ENCODE measurements at regions not wholly inside any gene's neighbourhood (a gene's known extent, or its start where the extent isn't known, plus 50 kb on each side); places are given as distances from the start of the nearest gene placed in this dataset.
"Not testable (repeated sequence)": the region's sequence is repeated elsewhere in the genome, so short reads cannot be mapped to it uniquely, and the experiment has no call there.

GRCh38 chr1:239098400-239099037, 287.8 kb upstream of the CHRM3 start:
- DNase-seq: no peak

DNA sequence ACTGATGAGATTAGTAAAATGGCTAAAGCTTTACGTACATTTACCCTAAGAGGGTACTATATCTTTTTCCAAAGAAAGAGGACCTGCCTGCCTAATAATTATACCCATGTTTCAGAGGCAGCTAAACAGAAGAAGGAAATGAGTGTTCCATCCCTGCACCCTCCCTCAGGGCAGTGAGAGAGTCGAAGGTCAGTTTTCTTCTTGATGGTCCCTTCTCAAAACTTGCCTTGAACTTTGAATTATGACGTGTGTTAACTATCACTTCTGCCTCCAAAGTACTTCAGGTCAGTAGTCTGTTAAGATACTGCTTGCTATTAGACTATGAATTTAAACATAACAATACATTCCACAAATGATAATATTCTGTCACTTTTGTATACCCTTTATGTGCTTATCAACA, 294.8 kb upstream of the CHRM3 start:
- DNase-seq: no peak

DNA sequence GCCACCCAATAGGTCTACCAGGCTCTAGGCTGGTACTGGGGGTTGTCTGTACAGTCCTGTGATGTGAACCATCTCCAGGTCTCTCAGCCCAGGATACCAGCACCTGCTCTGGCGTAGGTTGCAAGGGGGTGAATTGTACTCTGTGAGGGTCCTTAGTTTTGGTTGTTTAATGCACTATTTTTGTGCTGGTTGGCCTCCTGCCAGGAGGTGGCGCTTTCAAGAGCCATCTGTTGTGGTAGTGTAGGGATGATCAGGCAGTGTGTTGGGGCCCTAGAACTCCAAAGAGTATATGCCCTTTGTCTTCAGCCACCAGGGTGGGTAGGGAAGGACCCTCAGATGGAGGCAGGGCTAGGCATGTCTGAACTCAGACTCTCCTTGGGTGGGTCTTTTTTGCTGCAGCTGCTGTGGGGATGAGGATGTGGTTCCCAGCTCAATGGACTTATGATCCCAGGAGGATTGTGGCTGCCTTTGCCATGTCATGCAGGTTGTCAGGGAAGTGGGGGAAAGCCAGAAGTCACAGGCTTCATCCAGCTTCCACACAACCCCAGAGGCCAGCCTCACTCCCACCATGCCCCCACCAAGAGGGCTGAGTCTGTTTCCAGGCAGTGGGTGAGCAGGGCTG, 301.8 kb upstream of the CHRM3 start:
- no peak for DNase-seq

- not testable (repeated sequence) for DNase-seq
Observed at GRCh38 chr1:239081947-239082346, 304.4 kb upstream of the CHRM3 start.

DNA sequence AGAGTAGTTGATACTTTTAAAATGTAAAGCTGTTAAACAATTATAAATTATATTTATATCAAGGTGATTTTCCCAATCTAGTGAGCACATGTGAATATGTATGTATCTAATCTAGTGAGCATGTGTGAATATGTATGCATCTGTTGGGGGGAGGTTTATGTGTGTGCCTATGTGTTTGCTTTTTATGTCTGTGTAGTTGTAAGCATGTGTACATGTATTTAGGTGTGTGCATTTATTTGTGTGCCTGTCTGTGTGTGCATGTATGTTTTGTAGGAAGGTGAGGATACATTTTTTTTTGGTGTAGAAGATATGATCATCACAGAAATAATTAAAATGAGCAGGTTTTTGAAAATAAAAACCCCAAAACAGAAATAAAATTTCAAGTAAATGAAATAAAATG, 318.9 kb upstream of the CHRM3 start:
- no peak for DNase-seq

- no peak for DNase-seq
Observed at GRCh38 chr1:239067058-239067457, 319.3 kb upstream of the CHRM3 start.

DNA sequence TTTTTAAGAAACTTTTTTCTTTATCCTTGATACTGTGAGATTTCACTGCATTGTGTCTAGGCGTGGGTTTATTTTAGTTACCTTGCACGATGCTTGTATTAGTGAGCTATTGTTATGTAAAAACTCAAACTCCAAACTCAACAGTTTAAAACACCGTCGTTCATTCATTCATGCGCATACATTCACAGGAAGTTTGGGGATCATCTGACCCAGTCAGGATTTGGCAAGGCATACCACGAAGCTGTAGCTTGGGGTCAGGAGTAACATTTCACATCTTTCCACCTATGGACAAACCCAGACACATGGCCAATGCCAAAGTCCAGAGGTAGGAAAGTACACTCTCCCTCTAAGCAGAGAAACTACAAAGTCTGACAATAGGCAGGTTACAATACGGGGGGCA, 324.6 kb upstream of the CHRM3 start:
- no peak for DNase-seq

GRCh38 chr1:239058190-239058589, 328.2 kb upstream of the CHRM3 start:
- no peak for DNase-seq

- no peak for DNase-seq
Observed at GRCh38 chr1:239056940-239057339, 329.4 kb upstream of the CHRM3 start.

DNA sequence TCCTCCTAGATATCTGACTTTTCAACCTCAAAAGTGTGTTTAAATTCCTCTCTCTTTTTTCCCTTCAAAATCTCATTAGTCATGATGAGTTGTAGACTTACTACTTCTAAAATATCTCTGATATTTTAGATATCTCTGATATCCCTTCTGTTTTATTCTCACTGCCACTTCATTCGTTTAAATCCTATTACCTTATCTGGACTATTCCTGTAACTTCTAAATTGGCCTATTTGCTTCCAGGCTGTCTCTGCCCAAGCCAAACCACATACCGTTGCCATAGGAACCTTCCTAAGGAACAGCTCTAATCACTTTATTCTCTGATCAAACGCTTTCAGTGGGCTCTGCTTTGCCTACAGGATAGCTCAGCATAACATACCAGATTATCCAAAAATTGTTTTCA, 333.1 kb upstream of the CHRM3 start:
- no peak for DNase-seq

GRCh38 chr1:239049571-239049970, 336.8 kb upstream of the CHRM3 start:
- no peak for DNase-seq

- DNase-seq: no peak
Observed at GRCh38 chr1:239044829-239045228, 341.5 kb upstream of the CHRM3 start.

DNA sequence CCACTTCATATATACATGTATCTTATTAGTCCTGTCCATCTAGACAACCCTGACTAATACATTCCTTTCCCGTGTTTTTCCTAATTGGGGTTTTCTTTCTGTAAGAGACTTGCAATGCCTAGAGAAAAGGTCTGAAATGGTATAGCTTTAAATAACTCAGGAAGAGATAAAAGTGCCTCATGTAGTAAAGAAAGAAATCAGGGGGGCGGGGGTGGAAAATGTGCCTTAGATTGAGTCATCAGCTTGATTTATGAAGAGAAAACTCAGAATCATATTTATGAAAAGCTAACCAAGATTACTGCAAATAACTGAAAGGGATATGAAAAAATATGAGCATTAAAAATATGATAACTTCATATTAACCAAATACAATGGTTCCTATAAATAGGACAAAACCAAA, 345.8 kb upstream of the CHRM3 start:
- no peak for DNase-seq

DNA sequence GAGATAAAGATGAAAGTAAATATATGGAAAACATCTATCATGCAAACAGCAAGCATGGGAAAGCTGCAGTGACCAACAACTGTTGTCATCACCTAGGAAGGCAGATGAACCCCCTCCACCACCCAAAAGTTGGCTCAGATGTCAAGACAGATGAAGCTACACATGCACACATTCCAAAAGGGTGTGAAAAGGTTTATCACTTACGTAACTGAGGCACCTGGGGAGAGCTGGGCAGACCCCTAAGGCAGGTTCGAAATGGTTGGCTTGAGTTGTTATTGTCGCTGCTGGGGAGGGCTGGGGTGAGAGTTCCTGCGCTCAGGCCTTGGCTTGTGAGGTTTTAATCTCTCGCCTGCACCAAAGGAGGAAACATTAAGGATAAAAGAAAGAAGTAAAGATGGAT, 355.1 kb upstream of the CHRM3 start:
- no peak for DNase-seq

DNA sequence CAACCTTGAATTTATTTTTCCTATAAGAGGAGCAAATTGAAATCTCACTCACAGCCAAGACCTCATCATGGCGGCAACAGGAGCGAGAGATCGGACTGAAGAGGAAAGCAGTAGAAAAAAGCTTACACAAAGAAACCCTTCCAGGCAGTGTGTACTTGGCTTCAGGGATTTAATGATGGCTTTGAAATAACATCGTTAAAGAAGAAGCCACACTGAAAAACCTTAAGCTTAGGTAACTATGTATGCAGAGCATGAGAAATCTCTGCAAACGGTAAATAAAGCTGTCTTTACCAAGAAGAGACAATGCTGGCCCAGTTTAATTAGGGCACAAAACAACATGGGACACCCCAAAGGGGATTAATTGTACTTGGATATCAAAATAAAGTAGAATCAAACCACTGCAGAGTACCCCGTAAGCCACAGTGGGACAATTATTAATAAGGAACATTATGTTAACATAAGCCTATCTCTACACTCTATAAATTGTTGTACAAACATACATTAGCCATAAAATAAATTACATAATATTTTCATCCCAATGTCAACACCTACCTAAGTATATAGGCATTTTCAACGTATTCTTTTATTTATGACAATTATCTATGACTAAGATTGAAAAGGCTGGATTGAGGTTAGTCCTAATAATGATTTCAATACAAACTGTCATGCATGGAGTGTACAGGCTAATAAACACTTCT, 360.2 kb upstream of the CHRM3 start:
- no peak for DNase-seq

DNA sequence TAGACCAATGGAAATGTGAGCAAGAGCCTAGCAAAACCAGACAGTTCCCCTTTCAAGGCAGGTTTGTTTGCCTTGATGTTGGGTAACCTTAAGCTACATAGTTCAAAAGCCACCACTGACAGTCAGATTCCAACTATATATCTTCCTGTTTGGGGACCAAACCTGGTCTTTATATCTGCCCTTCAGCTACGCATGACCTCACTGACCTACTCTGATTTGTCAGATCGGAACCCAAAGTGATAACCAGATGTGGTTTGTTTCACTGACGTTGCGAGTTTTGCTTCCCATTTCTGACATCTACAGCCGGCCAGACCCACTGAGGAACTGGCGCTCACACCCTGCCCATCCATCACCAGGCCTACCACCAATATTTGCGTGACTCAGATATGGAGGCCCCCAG, 361.1 kb upstream of the CHRM3 start:
- no peak for DNase-seq

DNA sequence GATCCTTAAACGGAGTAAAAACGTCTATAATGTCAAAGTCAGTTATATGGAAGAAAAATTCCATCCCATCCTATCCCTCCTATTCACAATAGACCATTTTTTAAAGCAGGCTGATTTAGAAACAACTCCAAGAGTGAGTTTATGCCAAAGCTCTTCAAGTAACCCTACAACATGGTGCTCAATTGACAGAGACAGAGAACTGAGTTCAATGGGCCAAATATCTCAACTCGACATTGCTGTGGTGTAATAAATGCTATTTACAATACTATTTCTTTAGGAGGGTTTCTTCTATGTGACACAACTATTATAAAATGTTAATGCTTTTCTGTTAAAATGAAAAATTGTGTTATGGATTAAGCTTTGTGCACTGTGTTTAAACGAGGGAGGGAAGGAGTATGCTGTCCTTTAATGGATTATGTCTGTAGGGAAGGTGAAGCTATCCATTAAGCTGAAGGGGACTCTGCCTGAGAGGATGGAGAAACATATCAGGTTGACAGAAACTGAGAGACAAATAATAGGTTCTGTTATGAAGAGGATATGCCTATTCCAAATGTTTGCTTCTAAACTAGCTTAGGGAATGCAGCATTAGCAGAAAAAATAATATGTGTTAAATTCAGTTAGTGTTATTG, 362.5 kb upstream of the CHRM3 start:
- DNase-seq: no peak

DNA sequence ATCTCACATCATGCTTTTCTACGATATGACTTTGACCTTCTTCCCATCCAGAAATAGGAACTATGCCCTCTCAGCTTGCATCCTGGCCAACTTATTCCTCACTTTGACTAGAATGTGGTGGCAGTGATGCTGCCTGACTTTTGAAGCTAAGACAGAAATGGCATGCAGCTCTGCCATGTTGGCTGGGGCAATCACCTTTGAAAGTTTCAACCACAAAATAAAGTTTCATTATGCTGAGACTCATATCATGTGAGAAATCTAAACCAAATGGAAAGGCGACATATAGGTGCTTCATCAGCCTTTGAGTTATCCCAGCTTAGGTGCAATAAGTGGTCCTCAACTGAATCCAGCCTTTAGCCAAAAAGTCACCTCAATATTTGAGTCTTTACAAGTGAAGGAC, 370.0 kb upstream of the CHRM3 start:
- DNase-seq: no peak

GRCh38 chr1:239011382-239011781, 375.0 kb upstream of the CHRM3 start:
- DNase-seq: no peak

DNA sequence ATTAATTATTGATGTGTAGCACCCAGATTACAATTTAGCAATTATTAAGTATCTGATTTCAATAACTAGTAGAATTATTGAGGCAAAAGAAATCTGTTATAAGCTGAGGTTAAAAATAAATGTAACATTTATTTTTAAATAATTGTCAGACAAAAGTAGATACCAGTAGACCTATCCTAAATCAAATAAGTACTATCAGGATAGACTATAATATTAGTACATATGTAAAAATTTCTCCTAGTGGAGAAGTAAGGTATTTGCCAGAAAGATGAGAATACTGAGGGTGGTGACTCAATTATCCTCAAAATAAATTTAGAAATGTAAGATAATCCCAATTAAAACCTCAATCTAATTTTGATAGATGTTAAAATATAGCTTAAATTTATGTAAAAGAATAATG, 377.8 kb upstream of the CHRM3 start:
- no peak for DNase-seq

GRCh38 chr1:239006276-239006675, 380.1 kb upstream of the CHRM3 start:
- no peak for DNase-seq

DNA sequence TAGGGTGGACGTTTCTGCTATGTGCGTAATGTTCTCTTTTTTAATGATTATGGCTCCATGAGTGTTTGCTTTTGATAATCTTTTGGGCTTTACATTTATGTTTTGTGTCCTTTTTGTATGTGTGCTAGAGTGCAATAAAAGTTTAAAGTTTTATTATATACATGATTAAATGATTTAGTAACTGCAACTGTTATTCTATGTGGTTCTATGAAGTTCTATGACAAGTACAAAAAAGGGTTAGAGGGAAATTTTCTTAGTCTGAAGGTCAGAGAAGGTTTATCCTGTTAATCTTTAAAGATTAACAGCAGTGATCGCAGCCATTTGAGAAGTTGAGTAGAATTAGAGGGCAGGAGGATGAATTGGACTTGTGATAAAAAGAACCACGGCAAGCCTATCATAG, 386.4 kb upstream of the CHRM3 start:
- no peak for DNase-seq

- no peak for DNase-seq
Observed at GRCh38 chr1:238998577-238998976, 387.8 kb upstream of the CHRM3 start.

Data from NCI-H1694 treated with DMSO at 0.1 percent for 48 hours (cell line).